Stimulated activated CD4-positive, alpha-beta T cell treated with anti-CD3 and anti-CD28 coated beads, Interleukin-4, amount 100 ng/mL, for 24 hours (primary cell): ENCODE measurements at regions not wholly inside any gene's neighbourhood (a gene's known extent, or its start where the extent isn't known, plus 50 kb on each side); places are given as distances from the start of the nearest gene placed in this dataset.
"Not testable (repeated sequence)": the region's sequence is repeated elsewhere in the genome, so short reads cannot be mapped to it uniquely, and the experiment has no call there.

Source experiments
- DNase-seq: peaks from one replicate; pipeline ENCODE4 v3.0.0-alpha.2; 2020

DNA sequence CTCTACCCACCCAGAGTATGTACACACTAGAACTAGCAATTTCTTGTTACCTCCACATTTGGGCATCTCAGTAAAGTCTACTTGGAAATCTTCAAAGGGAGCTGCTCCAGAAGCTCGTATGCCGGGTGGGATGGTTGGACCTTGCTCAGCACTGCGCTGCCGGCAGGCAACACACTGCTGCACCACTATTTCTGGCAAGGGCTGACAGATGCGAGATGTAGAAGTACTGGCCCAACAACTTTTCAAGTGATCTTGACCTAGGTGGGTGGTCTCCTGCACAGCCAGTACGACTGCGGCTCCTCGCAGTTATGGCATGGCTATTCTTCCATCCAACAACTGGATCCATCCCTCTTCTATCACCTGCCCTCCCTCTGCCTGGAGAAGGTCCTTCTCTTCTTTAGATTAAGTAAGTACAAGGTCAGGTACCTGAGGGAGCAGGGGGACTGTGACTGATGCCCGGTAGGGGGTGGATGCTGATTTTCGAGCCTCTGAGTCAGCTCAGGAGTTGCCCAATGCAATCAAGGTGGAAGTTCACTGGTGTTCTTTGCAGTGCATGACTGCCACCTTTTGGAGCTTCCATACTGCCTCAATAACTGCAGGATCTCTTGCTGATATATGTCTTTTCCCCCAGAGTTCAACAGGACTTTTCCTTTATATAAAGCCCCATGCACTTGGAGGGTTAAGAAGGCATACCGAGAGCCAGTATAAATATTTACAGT, 100.4 kb upstream of the SLC1A4 start:
- no peak for DNase-seq

DNA sequence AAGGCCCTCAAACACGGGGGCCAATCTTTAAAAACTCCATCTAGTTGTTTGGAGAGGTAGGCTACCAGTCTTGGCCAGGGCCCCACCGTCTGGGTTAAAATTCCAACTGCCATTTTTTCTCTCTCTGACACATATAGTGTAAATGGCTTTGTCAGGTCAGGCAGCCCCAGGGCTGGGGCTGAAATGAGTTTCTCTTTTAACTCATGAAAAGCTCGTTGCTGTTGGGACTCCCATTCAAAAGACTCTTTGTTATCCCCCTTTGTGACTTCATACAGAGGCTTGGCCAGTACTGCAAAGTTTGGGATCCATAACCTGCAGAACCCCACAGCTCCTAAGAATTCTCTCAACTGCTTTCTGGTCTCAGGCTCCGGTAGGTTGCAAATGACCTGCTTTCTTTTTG, 99.4 kb upstream of the SLC1A4 start:
- no peak for DNase-seq

DNA sequence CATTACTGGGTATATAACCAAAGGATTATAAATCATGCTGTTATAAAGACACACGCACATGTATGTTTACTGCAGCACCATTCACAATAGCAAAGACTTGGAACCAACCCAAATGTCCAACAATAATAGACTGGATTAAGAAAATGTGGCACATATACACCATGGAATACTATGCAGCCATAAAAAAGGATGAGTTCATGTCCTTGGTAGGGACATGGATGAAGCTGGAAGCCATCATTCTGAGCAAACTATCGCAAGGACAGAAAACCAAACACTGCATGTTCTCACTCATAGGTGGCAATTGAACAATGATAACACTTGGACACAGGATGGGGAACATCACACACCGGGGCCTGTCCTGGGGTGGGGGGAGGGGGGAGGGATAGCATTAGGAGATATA, 92.6 kb upstream of the SLC1A4 start:
- not testable (repeated sequence) for DNase-seq

DNA sequence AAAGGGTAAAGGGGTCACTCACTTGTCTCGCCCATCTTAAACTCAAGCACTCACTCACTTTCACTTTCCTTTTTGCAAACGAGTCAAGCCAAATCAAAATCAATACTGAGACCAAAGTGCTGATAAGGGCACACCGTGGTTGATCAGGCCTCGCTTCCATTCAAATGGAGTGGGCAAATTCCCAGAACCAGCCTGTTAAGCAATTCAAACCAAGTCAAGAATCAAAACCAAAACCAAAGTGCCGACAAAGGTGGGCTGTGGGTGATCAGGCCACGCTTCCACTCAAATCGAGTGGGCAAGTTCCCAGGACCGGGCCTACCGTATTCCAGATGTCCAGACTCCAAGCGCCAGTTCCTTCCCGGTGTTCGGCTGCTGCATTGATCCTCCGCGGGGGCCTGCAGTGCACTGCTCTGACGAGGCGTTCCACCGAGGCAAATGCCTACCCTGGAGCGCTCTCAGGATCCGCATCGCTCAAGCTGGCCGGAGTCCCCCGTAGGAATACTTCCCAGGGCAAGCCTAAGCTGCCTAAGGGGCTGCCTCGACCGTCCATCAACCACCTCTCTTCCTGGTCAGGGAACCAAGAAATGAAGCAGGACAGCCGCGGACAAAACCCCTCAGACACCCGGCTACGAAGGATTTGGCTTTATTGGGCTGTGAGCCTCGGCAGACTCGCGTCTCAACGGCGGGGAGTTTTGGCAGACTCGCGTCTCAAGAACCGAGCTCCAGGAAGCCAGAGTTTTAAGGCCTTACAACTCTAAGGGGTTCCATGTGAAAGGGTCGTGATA, 89.9 kb upstream of the SLC1A4 start:
- no peak for DNase-seq

DNA sequence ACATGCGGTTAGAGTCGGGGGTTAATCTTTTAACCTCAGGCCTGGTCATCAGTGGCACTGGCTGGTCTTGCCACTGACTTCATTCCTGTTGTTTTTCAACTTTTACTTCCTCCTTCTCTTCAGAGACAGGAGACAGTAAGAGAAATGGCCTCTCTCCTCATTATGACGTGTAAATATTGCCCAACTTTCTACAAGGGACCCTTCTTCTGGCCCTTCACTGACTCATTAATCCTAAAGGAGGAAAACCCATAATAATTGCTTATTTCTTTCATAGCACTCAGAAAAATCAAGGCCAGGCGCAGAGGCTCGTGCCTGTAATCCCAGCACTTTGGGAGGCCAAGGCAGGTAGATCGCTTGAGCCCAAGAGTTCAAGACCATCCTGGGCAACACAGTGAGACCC, 89.3 kb upstream of the SLC1A4 start:
- not testable (repeated sequence) for DNase-seq

DNA sequence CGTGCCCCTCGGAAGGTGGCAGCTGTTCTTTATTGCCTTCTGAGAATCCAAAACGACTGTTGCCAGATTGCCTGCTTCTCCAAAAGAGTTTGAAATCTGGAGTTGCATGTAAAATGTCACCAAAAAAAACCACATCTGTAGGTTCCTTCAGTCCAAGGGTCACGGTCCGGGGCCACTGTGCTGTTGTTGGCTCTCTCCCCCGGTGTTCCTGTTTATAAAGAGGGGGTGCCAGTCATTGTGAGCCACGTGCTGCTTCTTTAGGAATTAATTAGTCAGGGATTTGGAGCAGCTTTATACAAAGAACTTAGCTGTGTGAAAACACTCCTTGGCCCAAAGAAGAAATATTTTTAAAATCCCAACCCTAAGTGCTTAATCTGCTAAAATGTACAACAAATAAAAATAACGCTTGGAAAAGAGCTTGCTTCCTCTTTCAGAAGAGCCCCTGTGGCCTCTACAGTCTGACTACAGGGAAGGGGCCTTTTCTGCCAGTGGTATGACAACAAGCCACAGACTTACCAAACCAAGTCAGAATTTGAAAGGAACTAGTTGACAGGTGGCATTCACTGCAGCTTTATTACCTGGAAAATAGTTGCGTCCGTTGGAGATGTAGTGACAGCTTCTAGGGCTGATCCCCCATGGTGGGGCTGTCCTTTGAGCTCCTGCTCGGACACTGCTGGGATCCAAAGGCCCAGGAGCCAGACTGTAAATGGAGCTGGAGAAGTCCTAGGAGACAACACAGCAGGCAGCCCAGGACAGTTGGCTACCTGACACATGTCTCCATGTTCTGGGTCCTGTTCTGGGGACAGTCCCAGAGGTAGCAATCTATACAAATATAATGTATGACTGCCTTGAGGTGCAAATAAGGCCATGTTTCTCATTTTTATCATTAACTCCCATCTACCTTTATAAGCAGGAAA, 84.5 kb upstream of the SLC1A4 start:
- DNase-seq, result no peak

DNA sequence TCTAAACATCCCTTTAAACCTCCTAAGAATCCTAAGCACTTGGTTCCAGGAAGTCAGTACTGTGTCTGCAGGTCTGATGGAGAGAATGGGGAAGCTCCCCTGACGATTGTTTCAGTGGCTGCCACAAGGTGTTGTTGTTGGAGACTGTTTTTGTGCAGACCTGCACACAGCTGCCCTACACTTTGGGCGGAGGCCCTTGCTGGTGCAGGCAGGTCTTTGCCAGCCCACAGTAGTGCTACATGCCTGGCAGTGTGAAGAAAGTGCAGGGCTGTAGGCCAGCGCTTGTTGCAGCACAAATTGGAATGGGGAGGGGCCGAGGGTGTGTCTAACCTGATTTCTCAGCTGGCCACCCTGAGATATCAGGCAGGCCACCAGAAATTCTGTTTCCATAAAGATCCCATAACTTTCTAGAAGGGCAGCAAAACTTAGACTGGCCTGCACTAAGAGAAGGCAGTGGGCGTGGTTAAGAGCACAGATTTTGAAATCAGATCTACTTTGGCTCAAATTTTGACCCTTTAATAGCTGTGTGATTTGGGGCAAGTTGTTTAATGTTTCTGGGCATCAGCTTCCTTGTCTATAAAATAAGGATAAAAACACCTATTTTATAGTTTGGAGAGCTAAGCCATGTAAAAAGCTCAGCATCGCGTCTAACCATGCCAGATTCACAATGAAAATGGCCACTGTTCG, 83.7 kb upstream of the SLC1A4 start:
- DNase-seq, result no peak

DNA sequence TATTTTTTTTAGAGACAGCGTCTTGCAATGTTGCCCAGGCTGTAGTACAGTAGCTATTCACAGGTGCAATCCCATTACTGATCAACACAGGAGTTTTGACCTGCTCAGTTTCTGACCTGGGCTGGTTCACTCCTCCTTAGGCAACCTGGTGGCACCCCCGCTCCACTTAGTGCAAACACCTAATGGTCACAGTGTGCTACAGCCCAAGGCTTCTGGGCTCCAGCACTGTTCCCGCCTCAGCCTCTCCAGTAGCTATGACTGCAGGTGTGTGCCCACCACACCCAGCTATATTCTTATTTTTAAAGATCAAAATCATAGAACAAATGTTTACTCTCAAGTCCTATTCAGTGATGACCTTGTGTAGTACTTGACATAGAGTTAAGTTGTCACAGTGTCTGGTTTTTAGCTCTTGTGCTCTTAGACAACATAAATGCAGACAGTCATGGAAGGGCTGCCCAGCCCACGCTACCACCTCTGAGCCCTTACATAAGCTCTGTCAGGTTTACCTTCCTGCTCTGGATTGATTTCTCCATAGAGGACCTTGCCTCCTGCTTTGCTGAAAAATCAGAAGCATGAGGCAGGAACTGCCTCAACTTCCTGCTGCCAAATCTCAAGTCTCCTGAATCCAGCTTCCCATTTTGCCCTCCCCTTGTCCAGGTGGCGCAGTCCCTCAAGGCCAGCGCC, 82.2 kb upstream of the SLC1A4 start:
- no peak for DNase-seq

DNA sequence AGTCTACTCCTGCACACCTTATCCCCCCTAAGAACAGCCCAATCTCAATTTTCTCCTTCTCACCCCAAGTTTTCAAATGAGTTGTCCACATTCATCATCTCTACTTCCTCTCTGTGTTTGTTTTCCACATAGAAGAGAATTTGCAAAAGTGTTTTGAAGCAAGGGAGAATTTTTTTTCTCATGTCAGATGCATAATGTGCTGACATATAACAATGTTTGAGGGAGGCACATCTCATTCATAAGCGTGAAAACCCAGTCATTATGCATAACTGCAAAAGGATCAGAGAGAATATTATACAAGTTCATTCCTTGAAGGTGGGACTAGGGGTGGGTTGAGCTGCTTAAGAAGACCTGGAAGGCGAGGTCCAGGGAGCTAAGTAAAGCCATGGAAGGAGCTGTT, 80.8 kb upstream of the SLC1A4 start:
- no peak for DNase-seq

DNA sequence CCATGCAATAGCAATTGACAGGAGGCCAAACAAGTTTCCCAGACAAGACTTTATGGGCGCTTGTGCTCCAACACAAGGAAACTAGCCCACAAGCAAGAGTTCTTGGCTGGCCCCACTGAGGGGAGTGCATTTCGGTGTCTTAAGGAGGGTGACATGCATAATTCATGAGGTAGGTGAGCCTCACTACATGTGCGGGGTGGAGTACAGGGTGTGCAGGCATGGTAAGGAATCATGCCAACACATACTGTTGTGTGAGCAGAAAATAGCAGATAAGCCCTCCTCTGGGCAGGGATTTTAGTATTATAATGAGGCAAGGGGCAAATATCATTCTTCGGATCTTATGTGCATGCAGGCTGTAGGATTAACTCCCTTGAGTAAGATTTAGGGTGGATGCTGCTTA, 78.7 kb upstream of the SLC1A4 start:
- no peak for DNase-seq

DNA sequence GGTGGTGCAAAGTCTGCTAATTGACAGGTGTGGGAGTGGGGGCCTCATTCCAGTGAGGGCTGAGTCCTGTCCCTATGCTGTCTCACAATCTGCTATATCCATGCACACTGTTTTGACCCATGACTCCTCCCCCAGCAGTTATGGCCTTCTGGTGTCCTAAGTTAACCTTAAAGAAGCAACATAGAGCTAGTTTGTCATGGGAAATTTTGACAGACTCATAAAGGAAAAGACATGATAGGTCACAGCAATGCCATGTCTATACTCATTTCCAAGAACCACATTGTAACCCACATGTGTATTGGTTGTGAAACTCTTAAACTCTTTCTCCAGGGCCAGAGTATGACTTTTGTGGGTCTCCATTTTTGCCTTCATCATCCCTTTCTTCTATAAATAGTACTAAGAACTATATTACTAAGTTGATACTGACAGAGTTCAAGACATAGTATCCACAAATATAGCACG, 78.2 kb upstream of the SLC1A4 start:
- DNase-seq, result no peak

DNA sequence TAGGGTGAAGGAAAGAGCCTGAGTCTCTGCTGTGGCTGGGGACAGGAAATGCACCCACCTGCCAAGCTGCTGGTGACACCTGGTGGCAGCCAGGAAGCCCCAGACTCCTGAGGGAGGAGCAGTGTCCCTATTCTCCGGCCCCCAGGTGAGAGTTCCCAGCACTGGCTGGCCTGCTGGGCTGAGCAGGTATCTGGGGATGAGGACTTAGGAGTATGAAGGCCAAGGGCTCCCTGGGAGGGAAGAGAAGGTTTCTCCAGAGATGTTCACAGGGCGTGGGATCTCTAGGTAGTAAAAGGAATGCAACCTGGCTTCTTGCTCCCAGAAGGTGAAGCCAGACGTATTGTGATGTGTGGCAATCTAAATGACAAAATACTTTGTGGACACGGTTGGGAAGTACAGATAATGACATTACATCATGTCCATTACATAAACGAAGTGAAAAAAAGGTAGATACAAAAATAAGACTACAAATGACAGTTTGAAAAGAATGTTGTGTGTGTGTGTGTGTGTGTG, 75.8 kb upstream of the SLC1A4 start:
- no peak for DNase-seq

DNA sequence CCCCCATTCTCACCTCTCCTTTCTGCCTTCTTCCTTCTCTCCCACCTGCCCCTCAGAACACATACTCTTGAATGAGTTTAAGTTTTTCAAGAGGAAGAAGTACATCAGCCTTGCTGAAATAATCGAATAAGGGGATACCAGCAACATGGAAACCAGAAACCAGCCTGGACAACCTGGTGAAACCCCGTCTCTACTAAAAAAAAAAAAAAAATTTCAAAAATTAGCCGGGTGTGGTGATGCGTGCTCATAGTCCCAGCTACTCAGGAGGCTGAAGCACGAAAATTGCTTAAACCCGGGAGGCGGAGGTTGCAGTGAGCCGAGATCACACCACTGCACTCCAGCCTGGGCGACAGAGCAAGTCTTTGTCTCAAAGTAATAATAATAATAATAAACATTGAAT, 75.0 kb upstream of the SLC1A4 start:
- DNase-seq, result no peak

DNA sequence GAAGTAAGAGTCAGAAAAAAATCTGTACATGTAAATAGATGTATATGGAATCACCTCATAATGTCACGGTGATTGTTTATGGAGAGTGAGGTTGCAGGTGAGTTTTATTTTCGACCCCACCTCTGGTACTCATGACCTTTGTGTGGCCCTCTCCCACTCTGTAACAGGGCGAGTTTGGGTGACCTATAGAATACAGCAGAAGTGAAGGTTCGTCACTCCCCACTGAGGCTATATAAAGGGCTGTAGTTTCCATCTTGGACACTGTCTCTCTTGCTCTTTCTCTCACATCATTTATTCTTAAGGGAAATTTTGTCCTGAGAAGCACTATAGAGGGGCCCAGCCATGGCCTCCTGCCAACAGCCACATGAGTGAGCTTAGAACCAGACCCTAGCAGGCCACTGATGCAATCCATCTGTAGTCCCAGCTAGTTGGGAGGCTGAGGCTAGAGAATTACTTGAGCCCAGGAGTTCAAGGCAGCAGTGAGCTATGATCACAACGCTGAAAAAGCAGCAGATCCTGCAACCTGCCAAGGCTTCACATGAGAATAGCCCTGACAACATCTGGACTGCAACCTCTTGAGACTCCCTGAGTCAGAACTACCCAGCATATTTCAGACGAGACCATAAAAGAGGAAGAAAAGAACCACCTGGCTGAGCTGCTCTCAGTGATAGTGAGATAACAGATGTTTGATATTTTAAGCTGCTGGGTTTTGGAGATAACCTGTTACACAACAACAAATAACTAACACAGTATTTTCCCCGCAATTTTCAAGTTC, 74.3 kb upstream of the SLC1A4 start:
- DNase-seq, result no peak

DNA sequence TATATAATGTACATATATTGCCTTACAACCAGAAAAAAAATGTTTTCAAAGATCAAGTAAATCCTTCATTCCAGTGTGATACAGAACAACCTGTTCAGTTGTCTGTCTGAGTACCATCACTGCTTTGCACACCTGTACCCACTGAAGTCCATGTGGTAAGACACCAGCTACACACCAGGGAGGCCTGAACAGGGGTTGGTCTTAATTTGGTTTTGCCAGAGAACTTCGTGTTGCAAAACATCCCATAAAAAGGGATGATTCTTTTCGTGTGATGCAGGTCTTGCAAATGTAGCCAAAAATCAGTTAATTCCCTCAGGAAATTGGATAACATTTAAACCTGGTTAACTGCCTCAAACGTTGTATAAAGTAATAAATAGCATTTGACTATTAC, 73.7 kb upstream of the SLC1A4 start:
- no peak for DNase-seq

DNA sequence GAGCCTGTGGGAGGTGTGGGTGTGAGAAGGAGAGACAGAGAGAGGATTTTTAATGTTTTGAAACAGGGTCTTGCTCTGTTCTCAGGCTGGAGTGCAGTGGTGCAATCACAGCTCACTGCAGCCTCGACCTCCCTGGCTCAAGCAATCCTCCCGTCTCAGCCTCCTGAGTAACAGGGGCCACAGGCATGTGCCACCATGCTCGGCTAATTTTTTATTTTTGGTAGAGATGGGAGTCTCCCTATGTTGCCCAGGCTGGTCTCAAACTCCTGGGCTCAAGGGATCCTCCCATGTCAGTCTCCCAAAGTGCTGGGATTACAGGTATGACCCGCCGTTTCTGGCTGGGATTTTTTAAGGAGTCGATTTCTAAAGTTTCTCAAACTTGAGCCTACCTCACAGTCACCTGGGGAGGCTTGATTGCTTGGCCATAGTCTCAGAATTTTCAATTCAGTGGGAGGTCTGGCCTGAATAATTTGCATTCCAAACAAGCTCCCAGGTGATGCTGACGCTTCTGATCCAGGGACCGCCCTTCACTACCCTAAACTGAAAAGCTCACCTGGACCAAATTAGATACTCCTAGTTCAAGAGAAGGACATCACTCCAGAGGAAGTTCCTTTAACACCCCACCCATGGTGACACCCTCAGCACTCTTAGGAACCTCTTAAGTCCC, 70.8 kb upstream of the SLC1A4 start:
- no peak for DNase-seq

DNA sequence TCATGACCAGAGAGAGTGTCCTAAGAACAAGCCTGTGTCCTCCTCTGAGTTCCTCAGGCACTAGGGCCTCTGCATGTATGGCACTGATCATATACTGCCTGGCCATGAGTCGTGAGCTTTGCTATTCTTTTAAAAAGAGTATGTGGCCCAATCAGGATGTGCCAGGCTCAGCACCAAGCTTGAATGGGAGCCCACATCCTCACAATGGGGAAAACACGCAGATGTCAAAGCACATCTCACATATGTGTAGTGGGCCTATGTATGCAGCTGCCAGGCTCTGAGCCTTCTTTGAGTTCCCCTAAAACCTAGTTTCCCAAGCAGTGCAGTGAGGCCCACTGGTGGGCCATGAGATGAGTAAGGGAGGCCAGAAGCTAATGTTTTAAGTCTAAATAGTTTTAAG, 69.9 kb upstream of the SLC1A4 start:
- no peak for DNase-seq

DNA sequence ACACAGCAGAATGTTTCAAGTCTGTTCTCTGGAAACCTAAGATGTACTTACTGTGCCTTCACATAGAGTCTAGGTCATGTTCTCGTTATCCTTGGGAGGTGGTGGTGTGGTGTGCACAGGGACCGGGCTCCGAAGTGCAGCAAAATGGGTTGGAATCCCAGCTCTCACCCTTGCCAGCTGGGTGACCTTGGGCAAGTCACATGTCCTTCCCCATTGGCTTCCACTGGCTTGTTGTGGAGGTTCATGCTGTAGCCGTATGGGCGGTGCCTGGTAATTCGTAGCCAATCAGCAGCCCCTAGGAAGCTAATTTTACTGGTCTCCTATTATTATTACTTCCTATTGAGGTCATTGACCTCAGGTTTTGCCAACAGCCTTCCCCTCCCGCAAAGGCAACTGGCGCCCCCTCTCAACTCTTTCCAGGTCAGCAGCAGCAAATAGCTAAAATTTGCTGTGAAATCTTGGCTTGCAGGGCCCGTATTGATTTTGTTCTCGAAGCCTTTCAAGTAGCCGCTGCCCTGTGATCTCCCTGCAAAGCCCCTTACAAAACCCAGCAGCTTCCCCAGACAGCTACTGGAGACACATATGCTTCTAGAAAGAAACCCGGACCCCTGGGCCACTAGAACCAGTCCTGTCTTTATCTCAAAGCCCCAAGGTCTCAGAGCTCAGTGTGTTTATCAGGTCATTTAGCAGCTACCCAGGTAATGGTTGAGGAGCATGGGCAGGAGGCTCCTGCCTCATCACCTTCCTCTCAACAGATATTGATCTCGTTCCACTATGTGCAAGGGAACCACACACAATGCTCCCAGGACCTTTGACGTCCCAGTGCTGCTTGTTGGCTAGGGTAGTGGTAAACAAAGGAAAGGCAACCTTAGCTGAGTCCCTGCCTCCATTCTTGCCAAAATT, 66.5 kb upstream of the SLC1A4 start:
- DNase-seq, result no peak

DNA sequence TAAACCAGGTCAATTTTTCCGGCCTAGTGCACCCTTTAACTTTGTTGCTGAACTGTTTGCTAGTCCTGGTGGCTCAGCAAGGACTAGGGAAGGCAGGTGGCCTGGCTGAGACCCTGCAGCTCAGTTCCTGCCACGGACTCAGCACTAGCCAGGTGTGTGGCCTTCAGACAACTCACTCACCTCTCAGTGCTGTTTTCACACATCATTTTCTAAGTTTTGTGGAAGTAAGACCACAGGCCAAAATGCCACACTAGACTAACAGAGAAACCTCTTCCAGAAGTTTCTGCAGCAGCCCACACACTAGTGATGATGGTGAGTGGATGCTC, 65.9 kb upstream of the SLC1A4 start:
- DNase-seq, result no peak
